ENCODE measurements at regions not wholly inside any gene's neighbourhood (a gene's known extent, or its start where the extent isn't known, plus 50 kb on each side); places are given as distances from the start of the nearest gene placed in this dataset.

- no peak overlapping the region for H3K4me2 ChIP-seq (ENCODE audit: low read depth, low read length)
- no peak overlapping the region for H3K14ac ChIP-seq (replicated peaks; ENCODE audit: low read depth, low read length)
- no peak overlapping the region for H3K18ac ChIP-seq (ENCODE audit: low read depth, low read length)
- no peak overlapping the region for H3K27ac ChIP-seq (ENCODE audit: insufficient read depth, low read length)
- H3K23ac ChIP-seq (ENCODE audit: low read depth, low read length), result no peak overlapping the region
- H3K9me1 ChIP-seq (ENCODE audit: insufficient read depth, low read length), result no peaks in the 10 kb centered on the region
- H2BK20ac ChIP-seq (ENCODE audit: low read depth, low read length), result no peak overlapping the region
- H4K20me1 ChIP-seq (ENCODE audit: insufficient read depth, low read length), result no peaks in the 10 kb centered on the region
- no peaks in the 10 kb centered on the region for H3K79me1 ChIP-seq (ENCODE audit: low read depth in 1 of 2, low read length in 2 of 2)
- H3K36me3 ChIP-seq (ENCODE audit: control insufficient read depth, insufficient read depth, low read length), result no peaks in the 10 kb centered on the region
- in situ Hi-C loops (cut with MboI; ENCODE audit: low sequenced_read_pairs), result no loop called here
- no peak for TF ChIP-seq NFE2L2 (IDR thresholded peaks at IDR 0.05; ENCODE audit: low read depth, low read length)
- TF ChIP-seq CHD1 (IDR thresholded peaks at IDR 0.05; ENCODE audit: low read depth, low read length), result no peak
- TF ChIP-seq RAD21 (IDR thresholded peaks at IDR 0.05; ENCODE audit: low read length), result no peak
- no peak for TF ChIP-seq ELK1 (IDR thresholded peaks at IDR 0.05; ENCODE audit: borderline replicate concordance, low read depth, low read length)
- TF ChIP-seq BHLHE40 (IDR thresholded peaks at IDR 0.05; ENCODE audit: low read depth, low read length), result no peak
- TF ChIP-seq RFX5 (IDR thresholded peaks at IDR 0.05; ENCODE audit: low read depth, low read length), result no peak
- no peak for TF ChIP-seq MAZ (IDR thresholded peaks at IDR 0.05; ENCODE audit: borderline replicate concordance, low read depth, low read length)
- TF ChIP-seq CEBPB (IDR thresholded peaks at IDR 0.05; ENCODE audit: low read depth, low read length), result no peak
- TF ChIP-seq POLR2A (IDR thresholded peaks at IDR 0.05; ENCODE audit: low read depth, low read length), result no peak
- TF ChIP-seq RCOR1 (IDR thresholded peaks at IDR 0.05; ENCODE audit: insufficient replicate concordance, low read length), result no peak
- no peak for TF ChIP-seq MXI1 (IDR thresholded peaks at IDR 0.05; ENCODE audit: borderline replicate concordance, low read depth, low read length)
- no peak for TF ChIP-seq MAFK (IDR thresholded peaks at IDR 0.05; ENCODE audit: low read depth, low read length)
- TF ChIP-seq SMC3 (IDR thresholded peaks at IDR 0.05; ENCODE audit: low read depth, low read length), result no peak
- no peak for TF ChIP-seq USF2 (IDR thresholded peaks at IDR 0.05; ENCODE audit: low read depth, low read length)
- no peak for TF ChIP-seq CTCF (conservative IDR thresholded peaks at IDR 0.05; ENCODE audit: low read depth, low read length)
- no peak for TF ChIP-seq FOS (IDR thresholded peaks at IDR 0.05; ENCODE audit: low read depth, low read length)
- no peak overlapping the region for H2BK15ac ChIP-seq (ENCODE audit: low read depth, low read length)
- H3K9me3 ChIP-seq (ENCODE audit: control insufficient read depth, insufficient read depth, low read length), result no peaks in the 10 kb centered on the region; the same call in 1 of the 2 replicates
- CTCF ChIA-PET, result interaction anchor here (0.7 kb wide), 1 partner anchor 605 kb away, joined by 3 read pairs; no protein-coding TSS in a partner anchor
- no peak overlapping the region for H4K5ac ChIP-seq (ENCODE audit: low read depth, low read length)
- DNase-seq (no peak), ATAC-seq (ENCODE audit: low read depth) (no peak)
- H3K4ac ChIP-seq (ENCODE audit: low read depth, low read length), result no peak overlapping the region
- H2AK9ac ChIP-seq (replicated peaks; ENCODE audit: low read depth, low read length, poor library complexity), result no peak overlapping the region
- H2BK120ac ChIP-seq (ENCODE audit: low read depth, low read length), result no peak overlapping the region
- no peak overlapping the region for H4K91ac ChIP-seq (ENCODE audit: insufficient read depth, low read depth, low read length)
- WGBS, 2 experiments (ENCODE audit: extremely low coverage in 2 of 2, insufficient read length in 1 of 2), result no CpG with 5 or more reads among the region's 5 CpGs
- H4K8ac ChIP-seq (ENCODE audit: low read depth in 2 of 2, low read length in 2 of 2), result no peak overlapping the region
- H3K9ac ChIP-seq (ENCODE audit: low read depth, low read length), result no peak overlapping the region
- intact Hi-C loops (cut with micrococcal nuclease), result no loop called here
- H3K27me3 ChIP-seq (ENCODE audit: control insufficient read depth, insufficient read depth, low read length), result no peaks in the 10 kb centered on the region
- dilution Hi-C loops (cut with HindIII; ENCODE audit: low sequenced_read_pairs, unreplicated experiment), result no loop called here
- H2BK5ac ChIP-seq (ENCODE audit: low read depth, low read length, poor library complexity, severe bottlenecking), result no peak overlapping the region
- no peak overlapping the region for H3K56ac ChIP-seq (ENCODE audit: extremely low read depth, insufficient read depth, low read length)
- H3K4me1 ChIP-seq (ENCODE audit: control insufficient read depth, insufficient read depth, low read length), result no peaks in the 10 kb centered on the region
- POLR2A ChIA-PET (ENCODE audit: unreplicated experiment), result interaction anchor here (0.6 kb wide), 1 partner anchor 70 kb away, joined by 3 read pairs; no protein-coding TSS in a partner anchor
- H2AK5ac ChIP-seq (ENCODE audit: low read depth, low read length), result no peak overlapping the region
- BruUV-seq (replicated peaks), result no TSS peak
- H2AFZ ChIP-seq (replicated peaks; ENCODE audit: low read length, poor library complexity), result no peak overlapping the region
- no peak overlapping the region for H3K4me3 ChIP-seq (ENCODE audit: insufficient read depth, low read depth, low read length)
These were observed 324.3 kb downstream of the PRL start for GRCh38 chr6:21972516-21972915.
